ENCODE measurements at regions not wholly inside any gene's neighbourhood (a gene's known extent, or its start where the extent isn't known, plus 50 kb on each side); places are given as distances from the start of the nearest gene placed in this dataset.
"Not testable (repeated sequence)": the region's sequence is repeated elsewhere in the genome, so short reads cannot be mapped to it uniquely, and the experiment has no call there.

DNA sequence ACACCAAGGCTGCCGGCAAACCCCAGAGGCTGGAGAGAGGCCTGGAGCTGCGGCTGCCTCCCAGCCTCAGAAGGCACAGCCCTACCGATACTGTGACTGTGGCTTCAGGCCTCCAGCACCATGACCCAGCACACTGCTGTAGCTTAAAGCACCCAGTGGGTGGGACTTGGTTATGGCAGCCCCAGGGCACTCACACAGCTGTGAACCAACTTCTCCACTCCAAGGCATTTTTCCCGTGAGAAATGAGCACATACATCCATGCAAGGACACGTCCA is 199.5 kb downstream of the NDUFA10 start:
- in situ Hi-C loops (cut with HindIII; ENCODE audit: low pct_unique_long_range_greater_than_20kb, low sequenced_read_pairs), result no loop called here
- no peak for TF ChIP-seq JUND (IDR thresholded peaks at IDR 0.05; ENCODE audit: low read depth)
- no peak for DNase-seq (ENCODE audit: low read depth in 1 of 2, low spot score in 1 of 2)

DNA sequence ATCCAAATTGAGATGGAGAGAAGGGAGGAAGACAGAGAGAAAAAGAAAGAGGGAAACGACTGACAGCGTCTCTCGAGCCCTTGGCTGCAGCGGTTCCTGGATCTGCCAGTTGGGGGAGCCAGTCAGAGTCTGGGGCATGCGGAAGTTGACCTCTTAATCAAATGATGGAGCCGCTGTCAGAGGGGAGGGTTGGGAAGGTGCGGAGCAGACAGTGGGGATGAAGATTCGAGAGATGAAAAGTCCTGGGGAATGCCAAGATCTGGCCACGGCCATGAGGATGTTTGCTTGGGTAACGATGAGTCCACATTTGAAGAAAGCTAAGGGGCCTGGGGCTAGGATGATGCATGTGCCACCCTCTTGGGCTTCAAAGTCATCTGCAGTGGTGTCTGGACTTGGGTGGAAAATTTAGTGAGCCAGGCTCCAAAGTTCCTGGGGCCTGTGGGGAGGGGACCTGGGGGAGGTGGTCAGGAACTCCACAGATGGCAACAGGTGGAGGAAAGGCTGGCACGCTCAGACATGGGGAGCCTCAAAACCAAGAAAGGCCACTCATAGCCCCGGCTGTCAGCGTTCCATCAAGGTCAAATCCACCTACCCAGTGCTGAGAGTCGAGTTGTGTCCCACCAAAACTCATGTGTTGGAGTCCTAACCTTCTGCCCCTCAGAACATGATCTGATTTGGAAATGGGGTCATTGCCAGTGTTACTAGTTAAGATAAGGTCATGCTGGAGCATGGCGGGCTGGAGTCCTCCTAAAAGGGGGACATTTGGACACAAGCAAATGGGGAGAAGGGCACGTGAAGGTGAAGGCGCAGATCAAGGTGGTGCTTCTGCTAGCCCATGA is 200.1 kb downstream of the NDUFA10 start:
- in situ Hi-C loops (cut with HindIII; ENCODE audit: low pct_unique_long_range_greater_than_20kb, low sequenced_read_pairs), result no loop called here

DNA sequence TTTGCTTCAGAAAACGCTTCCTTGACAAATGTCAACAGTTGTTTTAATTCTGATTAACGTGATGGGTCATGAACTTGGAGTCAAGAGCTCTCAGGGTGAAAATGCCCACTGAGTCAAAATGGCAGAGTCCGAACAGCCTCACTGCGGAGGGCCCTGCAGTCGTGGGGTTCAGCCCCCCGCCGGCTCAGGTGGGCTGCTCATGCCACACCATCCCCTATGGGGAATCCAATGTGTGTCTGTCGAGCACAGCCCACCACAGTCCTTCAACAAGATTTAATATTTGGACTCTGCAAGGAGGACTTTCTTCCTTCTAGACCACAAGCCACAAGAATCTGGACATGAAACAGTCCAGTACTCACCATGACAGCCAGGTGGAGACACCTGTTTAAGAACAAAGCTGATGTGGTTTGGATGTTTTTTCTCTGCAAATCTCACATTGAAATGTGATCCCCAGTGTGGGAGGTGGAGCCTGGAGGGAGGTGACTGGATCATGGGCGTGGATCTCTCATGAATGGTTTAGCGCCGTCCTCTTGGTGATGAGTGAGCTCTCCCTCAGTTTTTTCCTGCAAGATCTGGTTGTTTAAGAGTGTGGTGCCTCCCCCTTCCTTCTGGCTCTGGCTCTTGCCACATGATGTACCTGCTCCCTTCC is 201.0 kb downstream of the NDUFA10 start:
- no peak for TF ChIP-seq JUND (IDR thresholded peaks at IDR 0.05; ENCODE audit: low read depth)
- peak; percentile 46 to 93 for DNase-seq (ENCODE audit: low read depth in 1 of 2, low spot score in 1 of 2)
- in situ Hi-C loops (cut with HindIII; ENCODE audit: low pct_unique_long_range_greater_than_20kb, low sequenced_read_pairs), result no loop called here

More for the DNA sequence above, 200.1 kb downstream of the NDUFA10 start:
- no peak for TF ChIP-seq JUND (IDR thresholded peaks at IDR 0.05; ENCODE audit: low read depth)
- peak in 1 of 2 experiments; percentile 18 for DNase-seq (ENCODE audit: low read depth in 1 of 2, low spot score in 1 of 2)

DNA sequence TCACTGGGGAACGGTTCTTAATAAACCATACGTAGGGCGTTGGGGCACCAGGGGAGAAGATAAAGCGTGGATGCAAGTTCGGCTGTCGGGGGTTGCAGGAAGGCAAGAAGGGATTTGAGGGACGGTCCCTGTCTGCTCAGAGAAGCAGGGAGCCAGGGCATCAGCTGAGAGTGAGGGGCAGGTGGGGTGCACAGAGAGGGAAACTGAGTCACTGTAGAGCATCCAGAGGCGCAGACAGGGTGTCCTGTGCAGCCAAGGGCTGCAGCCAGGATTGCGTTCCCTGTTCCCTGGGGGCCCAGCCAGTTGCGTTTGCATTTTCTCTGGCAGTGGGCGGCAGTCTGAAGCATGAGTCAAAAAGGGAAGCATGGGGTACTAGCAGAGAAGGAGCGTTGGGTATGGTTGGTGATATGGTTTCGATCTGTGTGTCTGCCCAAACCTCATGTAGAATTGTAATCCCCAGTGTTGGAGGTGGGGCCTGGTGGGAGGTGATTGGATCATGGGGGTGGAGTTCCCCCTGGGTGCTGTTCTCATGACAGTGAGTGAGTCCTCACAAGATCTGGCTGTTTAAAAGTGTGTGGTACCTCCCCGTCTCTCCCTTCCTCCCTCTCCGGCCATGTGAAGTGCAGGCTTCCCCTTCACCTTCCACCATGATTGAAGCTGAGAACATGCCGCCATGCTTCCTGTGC is 202.9 kb downstream of the NDUFA10 start:
- no peak for DNase-seq (ENCODE audit: low read depth in 1 of 2, low spot score in 1 of 2)
- in situ Hi-C loops (cut with HindIII; ENCODE audit: low pct_unique_long_range_greater_than_20kb, low sequenced_read_pairs), result no loop called here
- TF ChIP-seq JUND (IDR thresholded peaks at IDR 0.05; ENCODE audit: low read depth), result no peak

DNA sequence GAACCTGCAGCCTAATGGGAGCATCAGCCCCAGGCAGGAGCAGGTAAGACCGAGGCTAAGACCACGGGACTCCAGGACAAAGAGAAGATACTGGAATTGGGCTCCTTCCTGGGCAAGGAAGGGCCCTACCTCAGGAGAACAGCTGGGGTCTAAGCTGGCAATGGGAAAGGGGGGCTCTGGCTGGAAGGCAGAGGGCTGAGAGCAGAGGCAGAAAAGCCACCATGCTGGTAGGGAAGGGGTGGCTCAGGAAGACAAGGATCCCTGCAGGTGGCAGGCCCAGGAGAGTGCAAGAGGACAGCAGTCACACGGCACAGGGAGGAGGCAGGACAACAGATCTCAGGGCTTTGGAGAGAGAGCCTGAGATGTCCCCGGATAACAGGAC is 203.5 kb downstream of the NDUFA10 start:
- no peak for DNase-seq (ENCODE audit: low read depth in 1 of 2, low spot score in 1 of 2)
- TF ChIP-seq JUND (IDR thresholded peaks at IDR 0.05; ENCODE audit: low read depth), result no peak
- in situ Hi-C loops (cut with HindIII; ENCODE audit: low pct_unique_long_range_greater_than_20kb, low sequenced_read_pairs), result no loop called here

DNA sequence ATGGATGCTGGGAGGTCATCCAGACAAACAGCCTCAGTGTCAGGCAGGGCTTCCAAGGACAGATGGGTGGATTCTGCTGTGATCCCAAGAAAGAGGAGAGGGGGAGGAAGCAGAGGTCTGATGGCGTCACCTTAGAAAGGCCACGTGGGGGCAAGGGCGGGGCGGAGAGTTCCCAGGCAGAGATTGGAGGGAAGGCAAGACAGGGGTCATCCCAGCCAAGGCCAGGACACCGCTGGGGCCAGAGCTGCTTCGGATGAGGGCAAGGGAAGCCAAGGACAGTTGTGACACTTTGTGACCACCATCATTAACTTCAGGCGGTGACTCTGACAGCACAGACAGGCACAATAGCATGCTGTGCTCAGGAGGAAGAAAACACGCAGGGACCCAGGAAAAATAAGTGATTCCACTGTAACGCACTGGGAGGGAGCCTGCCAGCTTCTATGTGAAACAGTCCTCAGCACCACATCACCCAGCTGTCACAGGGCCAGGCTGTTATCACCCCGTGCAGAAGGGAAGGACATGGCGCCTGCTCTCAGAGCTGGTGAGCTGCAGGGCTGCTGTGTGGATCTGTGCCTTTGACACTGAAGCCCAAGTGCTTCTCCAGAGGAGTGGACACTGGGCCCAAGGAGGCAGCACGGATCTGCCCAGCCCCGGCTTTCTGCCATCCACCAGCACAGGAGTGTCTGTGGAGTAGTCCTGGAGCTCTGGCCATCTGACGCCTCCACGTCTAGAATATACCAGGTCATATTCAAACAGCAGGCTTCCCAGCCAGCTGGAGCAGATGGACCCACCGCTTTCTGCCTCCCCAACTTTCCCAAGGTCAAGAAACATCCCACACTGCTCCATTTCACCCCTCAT is 204.1 kb downstream of the NDUFA10 start:
- TF ChIP-seq JUND (IDR thresholded peaks at IDR 0.05; ENCODE audit: low read depth), result no peak
- in situ Hi-C loops (cut with HindIII; ENCODE audit: low pct_unique_long_range_greater_than_20kb, low sequenced_read_pairs), result no loop called here
- DNase-seq (ENCODE audit: low read depth in 1 of 2, low spot score in 1 of 2), result no peak

DNA sequence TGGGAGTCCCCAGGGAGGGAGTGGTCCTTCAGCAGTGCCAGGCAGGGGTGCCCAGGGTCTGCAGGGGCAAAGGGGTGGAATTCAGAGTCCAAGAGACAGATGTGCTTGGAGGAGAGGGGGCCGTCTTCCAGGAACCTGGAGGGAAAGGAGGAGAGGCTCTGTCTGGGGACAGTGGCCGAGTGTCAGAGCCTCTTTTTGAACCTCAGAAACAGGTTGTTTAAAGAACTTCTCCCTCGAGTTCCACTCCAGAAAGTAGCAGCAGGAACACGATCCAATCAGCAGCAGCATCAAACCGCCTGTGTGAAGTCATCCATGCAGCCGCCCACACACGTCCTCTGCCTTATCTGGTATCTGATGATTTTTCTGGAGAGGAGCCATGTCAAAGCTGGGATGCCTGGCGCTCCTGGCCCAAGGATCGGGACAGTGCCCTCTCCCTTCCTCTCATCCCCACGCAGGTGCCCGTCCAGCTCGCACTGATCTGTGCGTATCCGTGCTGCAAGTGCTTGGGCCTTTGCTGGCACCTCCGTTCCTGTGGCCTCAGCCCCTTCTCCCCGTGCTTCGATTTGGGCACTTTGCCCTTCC is 205.1 kb downstream of the NDUFA10 start:
- in situ Hi-C loops (cut with HindIII; ENCODE audit: low pct_unique_long_range_greater_than_20kb, low sequenced_read_pairs), result no loop called here
- no peak for DNase-seq (ENCODE audit: low read depth in 1 of 2, low spot score in 1 of 2)
- no peak for TF ChIP-seq JUND (IDR thresholded peaks at IDR 0.05; ENCODE audit: low read depth)

DNA sequence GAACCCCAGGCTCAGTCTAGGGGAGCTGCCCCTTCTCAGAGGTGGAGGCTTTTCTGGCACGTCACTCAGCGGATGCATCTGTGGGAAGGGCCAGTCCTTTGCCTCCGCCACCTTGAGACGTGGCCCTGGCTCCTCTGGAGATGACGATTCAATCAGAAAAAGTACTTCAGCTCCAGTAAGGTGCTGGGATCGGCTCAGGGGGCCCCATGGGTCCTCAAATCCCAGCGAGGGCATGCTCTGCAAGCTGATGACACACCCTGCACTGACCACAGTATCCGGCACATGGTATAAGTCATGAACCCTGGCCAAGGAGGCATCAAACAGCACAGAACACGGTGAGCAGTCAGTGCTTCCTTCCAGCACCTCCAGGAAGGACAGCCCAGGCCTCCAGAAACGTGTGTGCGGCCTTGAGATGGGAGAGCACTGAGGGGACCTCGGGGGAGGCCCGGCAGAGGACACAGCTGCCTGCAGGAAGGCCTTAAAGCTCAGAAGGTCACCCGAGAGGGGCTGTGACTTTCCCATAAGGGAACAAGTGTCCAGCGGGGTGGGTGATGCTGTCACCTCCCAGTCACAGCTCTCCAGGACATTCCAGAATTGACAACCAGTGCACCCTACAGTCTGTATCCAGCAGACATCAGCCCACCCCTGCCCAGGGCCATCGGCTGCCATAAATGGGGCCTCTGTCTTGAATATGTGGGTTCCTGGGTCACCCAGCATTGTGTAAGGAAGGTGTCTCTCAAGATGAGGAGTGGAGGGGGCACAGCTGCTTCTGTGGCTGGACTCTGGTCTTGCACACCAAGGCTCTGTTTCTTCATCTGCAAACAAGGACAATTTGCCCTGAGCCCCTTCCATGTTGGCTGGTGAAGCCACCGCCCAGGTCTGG is 205.8 kb downstream of the NDUFA10 start:
- TF ChIP-seq JUND (IDR thresholded peaks at IDR 0.05; ENCODE audit: low read depth), result no peak
- DNase-seq (ENCODE audit: low read depth in 1 of 2, low spot score in 1 of 2), result no peak
- in situ Hi-C loops (cut with HindIII; ENCODE audit: low pct_unique_long_range_greater_than_20kb, low sequenced_read_pairs), result no loop called here

DNA sequence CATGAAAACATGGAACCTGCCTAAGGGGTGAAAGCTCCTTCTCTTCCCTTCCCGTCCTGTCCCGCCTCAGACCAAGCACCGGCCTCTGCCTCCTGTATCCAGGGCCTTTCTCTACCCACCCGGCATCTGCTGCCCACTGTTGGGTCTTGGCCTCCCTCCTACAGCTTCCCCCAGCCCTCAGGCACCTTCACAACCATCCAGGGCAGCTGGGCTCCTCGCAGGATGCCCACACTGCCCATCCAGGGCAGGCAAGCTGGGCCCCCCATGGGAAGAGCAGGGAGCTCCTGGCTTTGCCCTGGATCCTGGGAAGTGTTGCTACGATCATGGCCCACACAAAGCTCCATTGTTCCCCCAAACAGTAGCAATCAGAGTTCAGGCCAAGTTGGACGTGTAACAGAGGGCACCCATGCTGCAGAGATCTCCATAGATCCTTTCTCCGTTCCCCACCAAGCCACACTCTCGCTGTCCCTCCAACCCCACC is 206.6 kb downstream of the NDUFA10 start:
- no peak for TF ChIP-seq JUND (IDR thresholded peaks at IDR 0.05; ENCODE audit: low read depth)
- in situ Hi-C loops (cut with HindIII; ENCODE audit: low pct_unique_long_range_greater_than_20kb, low sequenced_read_pairs), result no loop called here
- DNase-seq (ENCODE audit: low read depth in 1 of 2, low spot score in 1 of 2), result no peak

DNA sequence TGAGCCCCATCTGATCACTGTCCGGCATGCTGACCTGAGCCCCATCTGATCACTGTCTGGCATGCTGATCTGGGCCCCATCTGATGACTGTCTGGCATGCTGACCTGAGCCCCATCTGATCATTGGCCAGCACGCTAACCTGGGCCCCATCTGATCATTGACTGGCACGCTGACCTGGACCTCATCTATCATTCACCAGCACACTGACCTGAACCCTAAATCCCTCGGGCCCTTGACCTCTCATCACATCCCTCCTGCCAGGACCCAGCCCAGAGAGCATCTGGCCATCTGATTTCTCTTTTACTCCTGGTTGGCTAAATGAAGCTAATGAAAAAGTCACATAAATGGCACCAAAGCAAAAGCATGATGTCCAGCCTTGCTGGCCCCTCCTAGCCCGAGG is 207.1 kb downstream of the NDUFA10 start:
- no peak for DNase-seq (ENCODE audit: low read depth in 1 of 2, low spot score in 1 of 2)
- in situ Hi-C loops (cut with HindIII; ENCODE audit: low pct_unique_long_range_greater_than_20kb, low sequenced_read_pairs), result no loop called here
- no peak for TF ChIP-seq JUND (IDR thresholded peaks at IDR 0.05; ENCODE audit: low read depth)

DNA sequence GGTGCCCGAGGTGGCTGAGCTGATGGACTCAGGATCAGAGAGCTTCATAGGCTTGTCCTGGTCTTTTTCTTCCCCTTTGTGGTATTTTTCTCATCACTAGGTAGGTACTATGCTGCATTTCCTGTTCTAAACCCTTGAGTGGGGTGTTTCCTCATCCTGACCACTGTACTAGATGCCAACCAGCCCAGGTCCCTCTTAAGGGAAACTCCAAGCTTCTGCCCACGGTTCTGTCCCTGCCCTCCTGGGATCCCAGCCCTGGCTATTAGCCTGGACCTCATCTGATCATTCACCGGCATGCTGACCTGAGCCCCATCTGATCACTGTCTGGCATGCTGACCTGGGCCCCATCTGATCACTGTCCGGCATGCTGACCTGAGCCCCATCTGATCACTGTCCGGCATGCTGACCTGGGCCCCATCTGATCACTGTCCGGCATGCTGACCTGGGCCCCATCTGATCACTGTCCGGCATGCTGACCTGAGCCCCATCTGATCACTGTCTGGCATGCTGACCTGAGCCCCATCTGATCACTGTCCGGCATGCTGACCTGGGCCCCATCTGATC is 207.6 kb downstream of the NDUFA10 start:
- DNase-seq (ENCODE audit: low read depth in 1 of 2, low spot score in 1 of 2); in situ Hi-C loops (cut with HindIII; ENCODE audit: low pct_unique_long_range_greater_than_20kb, low sequenced_read_pairs): not testable (repeated sequence)
